Smooth muscle cell (in vitro differentiated cells): ENCODE measurements at regions not wholly inside any gene's neighbourhood (a gene's known extent, or its start where the extent isn't known, plus 50 kb on each side); places are given as distances from the start of the nearest gene placed in this dataset.
A peak's percentile ranks its signal among the peaks of the same experiment; 100 is the strongest.

Experiments used
- DNase-seq: peaks from one replicate; lab custom pipeline; 2025; ENCODE audit not compliant: unreplicated experiment; lab: John Stamatoyannopoulos, UW
- H2AFZ ChIP-seq: fragments of 200-600 bp; sonication (generic); 2 replicates; pipeline ENCODE4 v1.6.0; 2016; ENCODE audit warnings: antibody characterized with exemption, low read depth, mild to moderate bottlenecking
- H3F3A ChIP-seq: fragments of 200-600 bp; sonication (generic); 2 replicates; pipeline ENCODE4 v1.6.0; 2017; ENCODE audit warnings: antibody characterized with exemption, low read depth
- H3K27ac ChIP-seq: fragments of 200-600 bp; sonication (generic); 2 replicates; pipeline ENCODE4 v1.5.1; 2016; ENCODE audit warnings: low read depth, mild to moderate bottlenecking
- H3K27me3 ChIP-seq: fragments of 200-600 bp; sonication (generic); 2 replicates; pipeline ENCODE4 v1.6.1; 2016; ENCODE audit warnings: low read depth, mild to moderate bottlenecking
- H3K36me3 ChIP-seq: fragments of 200-600 bp; sonication (generic); 2 replicates; pipeline ENCODE4 v1.5.1; 2016; ENCODE audit warnings: low read depth
- H3K4me1 ChIP-seq: fragments of 200-600 bp; sonication (generic); 2 replicates; pipeline ENCODE4 v1.5.1; 2016; ENCODE audit warnings: low read depth
- H3K4me2 ChIP-seq: fragments of 200-600 bp; sonication (generic); 2 replicates; pipeline ENCODE4 v1.6.0; 2016; ENCODE audit warnings: mild to moderate bottlenecking
- H3K4me3 ChIP-seq: fragments of 200-600 bp; sonication (generic); 2 replicates; pipeline ENCODE4 v1.5.1; 2016; ENCODE audit warnings: mild to moderate bottlenecking
- H3K79me2 ChIP-seq: fragments of 200-600 bp; sonication (generic); 2 replicates; pipeline ENCODE4 v1.6.0; 2016; ENCODE audit warnings: low read depth, mild to moderate bottlenecking
- H3K9ac ChIP-seq: fragments of 200-600 bp; sonication (generic); 2 replicates; pipeline ENCODE4 v1.6.0; 2016; ENCODE audit warnings: low read depth
- H3K9me3 ChIP-seq: fragments of 200-600 bp; sonication (generic); replicated peaks from 2 replicates; pipeline ENCODE4 v1.5.1; 2016; ENCODE audit warnings: low read depth
- H4K20me1 ChIP-seq: fragments of 200-600 bp; sonication (generic); 2 replicates; pipeline ENCODE4 v1.6.0; 2016; ENCODE audit warnings: low read depth
- CTCF ChIP-seq: fragments of 200-600 bp; sonication (generic); IDR thresholded peaks from 2 replicates; pipeline ENCODE4 v1.5.1; 2017; ENCODE audit warnings: borderline replicate concordance, mild to moderate bottlenecking, antibody characterized with exemption; ENCODE audit not compliant: insufficient read depth, poor library complexity, severe bottlenecking
- WGBS: methylation state at CpG from one replicate; pipeline ENCODE4 v1.1.7; 2016; ENCODE audit warnings: low lambda C conversion rate; 5-methylcytosine and 5-hydroxymethylcytosine counted together

GRCh38 chr9:14398473-14398872 lies 84.5 kb upstream of the NFIB start:
- Histone ChIP-seq H2AFZ (no peak overlapping the region), H3K9ac (no peak overlapping the region), H3K79me2 (no peaks in the 10 kb centered on the region), H3K4me2 (no peak overlapping the region), H3K27me3 (no peaks in the 10 kb centered on the region), H3K36me3 (no peaks in the 10 kb centered on the region), H3K27ac (no peak overlapping the region), H3K4me1 (peaks cover 5% of the 10 kb centered on the region), H3K9me3 (no peaks in the 10 kb centered on the region), H3K4me3 (no peak overlapping the region), H4K20me1 (no peaks in the 10 kb centered on the region), H3F3A (no peaks in the 10 kb centered on the region)
- no peak for TF ChIP-seq CTCF
- no peak for DNase-seq
- 94% methylated on average over 8 of the region's 8 CpGs for WGBS

GRCh38 chr9:14396171-14396570 lies 82.2 kb upstream of the NFIB start:
- Histone ChIP-seq H3K9ac (no peak overlapping the region), H3F3A (no peaks in the 10 kb centered on the region), H3K79me2 (no peaks in the 10 kb centered on the region), H3K36me3 (no peaks in the 10 kb centered on the region), H3K27ac (no peak overlapping the region), H3K27me3 (no peaks in the 10 kb centered on the region), H3K4me2 (no peak overlapping the region), H3K4me3 (no peak overlapping the region), H2AFZ (no peak overlapping the region), H3K4me1 (peaks cover 5% of the 10 kb centered on the region), H3K9me3 (no peaks in the 10 kb centered on the region), H4K20me1 (no peaks in the 10 kb centered on the region)
- no peak for DNase-seq
- WGBS = 97% methylated on average over 5 of the region's 5 CpGs
- TF ChIP-seq CTCF = no peak

- no peaks in the 10 kb centered on the region for H3F3A ChIP-seq
- H3K9me3 ChIP-seq = no peaks in the 10 kb centered on the region
- H3K27me3 ChIP-seq = no peaks in the 10 kb centered on the region
- no peaks in the 10 kb centered on the region for H3K36me3 ChIP-seq
- H3K4me1 ChIP-seq = peaks cover 4% of the 10 kb centered on the region
- no peak for TF ChIP-seq CTCF
- no peak overlapping the region for H2AFZ ChIP-seq
- no peaks in the 10 kb centered on the region for H3K79me2 ChIP-seq
- 46% methylated on average over 11 of the region's 11 CpGs for WGBS
- DNase-seq = no peak
- H4K20me1 ChIP-seq = no peaks in the 10 kb centered on the region
- no peak overlapping the region for H3K27ac ChIP-seq
- peak overlapping the region; percentile 32 for H3K4me2 ChIP-seq
- H3K4me3 ChIP-seq = no peak overlapping the region
- H3K9ac ChIP-seq = no peak overlapping the region
Measured at GRCh38 chr9:14395317-14396082, 81.6 kb upstream of the NFIB start.

- H3F3A ChIP-seq = no peaks in the 10 kb centered on the region
- no peaks in the 10 kb centered on the region for H3K36me3 ChIP-seq
- no peak overlapping the region for H2AFZ ChIP-seq
- no peaks in the 10 kb centered on the region for H3K4me1 ChIP-seq
- H4K20me1 ChIP-seq = no peaks in the 10 kb centered on the region
- H3K4me3 ChIP-seq = no peak overlapping the region
- DNase-seq = no peak
- H3K4me2 ChIP-seq = no peak overlapping the region
- no peak overlapping the region for H3K9ac ChIP-seq
- no peak overlapping the region for H3K27ac ChIP-seq
- H3K79me2 ChIP-seq = no peaks in the 10 kb centered on the region
- 60% methylated on average over 2 of the region's 2 CpGs for WGBS
- no peaks in the 10 kb centered on the region for H3K9me3 ChIP-seq
- TF ChIP-seq CTCF = no peak
- H3K27me3 ChIP-seq = no peaks in the 10 kb centered on the region
Measured at GRCh38 chr9:14393418-14393817, 79.5 kb upstream of the NFIB start.
